ENCODE measurements at regions not wholly inside any gene's neighbourhood (a gene's known extent, or its start where the extent isn't known, plus 50 kb on each side); places are given as distances from the start of the nearest gene placed in this dataset.

GRCh38 chr3:64892671-64893309 lies 205.0 kb upstream of the ADAMTS9 start:
- no peak overlapping the region for H3K4me3 ChIP-seq (ENCODE audit: low read depth, low read length)
- no peak for DNase-seq (ENCODE audit: low read depth)
- no peak for TF ChIP-seq CTCF (conservative IDR thresholded peaks at IDR 0.05; ENCODE audit: low read depth, low read length)

GRCh38 chr3:64891021-64891420 lies 203.2 kb upstream of the ADAMTS9 start:
- no peak for TF ChIP-seq CTCF (conservative IDR thresholded peaks at IDR 0.05; ENCODE audit: low read depth, low read length)
- H3K4me3 ChIP-seq (ENCODE audit: low read depth, low read length): no peak overlapping the region
- DNase-seq (ENCODE audit: low read depth): no peak

GRCh38 chr3:64890466-64890865 lies 202.7 kb upstream of the ADAMTS9 start:
- no peak for DNase-seq (ENCODE audit: low read depth)
- no peak overlapping the region for H3K4me3 ChIP-seq (ENCODE audit: low read depth, low read length)
- no peak for TF ChIP-seq CTCF (conservative IDR thresholded peaks at IDR 0.05; ENCODE audit: low read depth, low read length)

- H3K4me3 ChIP-seq (ENCODE audit: low read depth, low read length): no peak overlapping the region
- DNase-seq (ENCODE audit: low read depth): no peak
- TF ChIP-seq CTCF (conservative IDR thresholded peaks at IDR 0.05; ENCODE audit: low read depth, low read length): no peak
Observed at GRCh38 chr3:64890006-64890405, 202.2 kb upstream of the ADAMTS9 start.

GRCh38 chr3:64888840-64889392 lies 201.1 kb upstream of the ADAMTS9 start:
- H3K4me3 ChIP-seq (ENCODE audit: low read depth, low read length): no peak overlapping the region
- no peak for DNase-seq (ENCODE audit: low read depth)

GRCh38 chr3:64888165-64888564 lies 200.4 kb upstream of the ADAMTS9 start:
- H3K4me3 ChIP-seq (ENCODE audit: low read depth, low read length): no peak overlapping the region
- TF ChIP-seq CTCF (conservative IDR thresholded peaks at IDR 0.05; ENCODE audit: low read depth, low read length): no peak
- DNase-seq (ENCODE audit: low read depth): no peak

More at GRCh38 chr3:64888840-64889392, 201.1 kb upstream of the ADAMTS9 start:
- TF ChIP-seq CTCF (conservative IDR thresholded peaks at IDR 0.05; ENCODE audit: low read depth, low read length): no peak

GRCh38 chr3:64885055-64885454 lies 197.3 kb upstream of the ADAMTS9 start:
- DNase-seq (ENCODE audit: low read depth): no peak
- no peak for TF ChIP-seq CTCF (conservative IDR thresholded peaks at IDR 0.05; ENCODE audit: low read depth, low read length)
- no peak overlapping the region for H3K4me3 ChIP-seq (ENCODE audit: low read depth, low read length)
